ENCODE measurements at regions not wholly inside any gene's neighbourhood (a gene's known extent, or its start where the extent isn't known, plus 50 kb on each side); places are given as distances from the start of the nearest gene placed in this dataset.
"Not testable (repeated sequence)": the region's sequence is repeated elsewhere in the genome, so short reads cannot be mapped to it uniquely, and the experiment has no call there.

DNA sequence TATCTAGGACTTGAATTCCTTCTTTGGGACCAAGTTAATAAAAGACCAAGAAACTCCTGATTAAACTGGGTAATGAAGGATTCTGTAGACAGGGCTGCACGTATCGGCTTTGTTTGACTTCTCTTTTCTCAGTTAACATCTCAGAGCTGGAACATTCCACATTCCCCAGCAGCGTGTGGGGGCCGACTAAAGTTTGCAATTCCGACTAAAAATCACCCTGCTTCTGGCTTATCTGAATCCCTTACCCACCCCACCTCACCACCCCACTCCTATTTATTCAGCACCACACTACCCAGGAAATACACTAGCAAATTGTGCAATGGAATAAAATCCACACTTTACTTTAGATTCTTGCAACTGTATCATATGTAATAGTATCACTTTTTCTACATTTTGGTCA, 87.1 kb downstream of the EOMES start:
- in situ Hi-C loops (cut with HindIII; ENCODE audit: low pct_unique_long_range_greater_than_20kb, low sequenced_read_pairs); DNase-seq (ENCODE audit: low read depth): not testable (repeated sequence)

DNA sequence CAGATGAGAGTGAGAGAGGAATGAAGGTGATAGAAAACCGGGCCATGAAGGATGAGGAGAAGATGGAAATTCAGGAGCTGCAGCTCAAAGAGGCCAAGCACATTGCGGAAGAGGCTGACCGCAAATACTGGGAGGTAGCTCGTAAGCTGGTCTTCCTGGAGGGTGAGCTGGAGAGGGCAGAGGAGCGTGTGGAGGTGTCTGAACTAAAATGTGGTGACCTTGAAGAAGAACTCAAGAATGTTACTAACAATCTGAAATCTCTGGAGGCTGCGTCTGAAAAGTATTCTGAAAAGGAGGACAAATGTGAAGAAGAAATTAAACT, 88.9 kb downstream of the EOMES start:
- in situ Hi-C loops (cut with HindIII; ENCODE audit: low pct_unique_long_range_greater_than_20kb, low sequenced_read_pairs): no loop called here
- DNase-seq (ENCODE audit: low read depth): no peak

DNA sequence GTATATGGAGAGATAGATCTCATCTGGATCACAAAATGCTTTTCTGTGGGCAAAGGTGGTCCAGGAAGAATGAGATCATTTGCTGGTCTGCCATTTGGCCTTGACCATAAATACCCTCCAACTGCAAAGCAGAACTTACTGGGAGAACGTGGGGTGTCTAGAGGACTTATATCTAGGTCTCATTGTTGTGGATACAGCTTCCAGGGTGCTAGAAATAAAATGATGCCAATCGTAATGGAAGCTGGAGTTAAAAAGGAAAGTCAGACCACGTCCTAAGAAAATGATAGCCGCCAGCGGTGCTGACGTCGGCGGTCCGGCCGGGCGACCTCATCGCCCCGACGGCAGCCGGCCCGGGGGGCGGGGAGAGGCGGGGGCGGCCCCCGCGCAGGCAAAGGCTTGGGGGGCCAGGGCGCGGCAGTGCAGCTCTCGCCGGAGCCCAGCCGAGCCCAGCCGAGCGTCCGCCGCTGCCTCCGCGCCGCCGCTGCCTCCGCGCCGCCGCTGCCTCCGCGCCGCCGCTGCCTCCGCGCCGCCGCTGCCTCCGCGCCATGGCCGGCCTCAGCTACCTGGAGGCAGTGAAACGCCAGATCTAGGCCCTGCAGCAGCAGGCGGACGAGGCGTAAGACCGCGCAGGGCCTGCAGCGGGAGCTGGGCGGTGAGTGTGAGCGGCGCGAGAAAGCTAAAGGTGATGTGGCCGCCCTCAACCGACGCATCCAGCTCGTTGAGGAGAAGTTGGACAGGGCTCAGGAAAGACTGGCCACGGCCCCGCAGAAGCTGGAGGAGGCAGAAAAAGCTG, 89.5 kb downstream of the EOMES start:
- DNase-seq (ENCODE audit: low read depth): no peak

DNA sequence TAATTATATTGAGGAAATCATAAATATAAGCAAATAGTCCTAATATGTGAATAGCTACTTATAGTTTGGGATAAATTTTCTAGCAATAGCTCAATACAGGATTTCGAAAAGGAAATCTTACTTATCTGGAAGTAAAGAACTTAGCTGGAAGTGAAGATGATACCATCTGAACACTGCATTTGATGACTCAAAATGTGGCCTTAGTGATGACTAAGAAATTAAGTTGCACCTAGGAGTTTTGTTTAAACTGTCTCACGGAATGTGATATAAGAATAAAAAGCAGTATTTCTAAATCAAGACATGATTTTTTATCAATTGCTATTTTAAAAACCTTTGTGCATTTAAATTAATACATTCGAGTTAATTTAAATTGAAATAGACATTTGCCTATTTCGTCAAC, 91.2 kb downstream of the EOMES start:
- in situ Hi-C loops (cut with HindIII; ENCODE audit: low pct_unique_long_range_greater_than_20kb, low sequenced_read_pairs): no loop called here
- no peak for DNase-seq (ENCODE audit: low read depth)

More for the DNA sequence above, 89.5 kb downstream of the EOMES start:
- in situ Hi-C loops (cut with HindIII; ENCODE audit: low pct_unique_long_range_greater_than_20kb, low sequenced_read_pairs): no loop called here

DNA sequence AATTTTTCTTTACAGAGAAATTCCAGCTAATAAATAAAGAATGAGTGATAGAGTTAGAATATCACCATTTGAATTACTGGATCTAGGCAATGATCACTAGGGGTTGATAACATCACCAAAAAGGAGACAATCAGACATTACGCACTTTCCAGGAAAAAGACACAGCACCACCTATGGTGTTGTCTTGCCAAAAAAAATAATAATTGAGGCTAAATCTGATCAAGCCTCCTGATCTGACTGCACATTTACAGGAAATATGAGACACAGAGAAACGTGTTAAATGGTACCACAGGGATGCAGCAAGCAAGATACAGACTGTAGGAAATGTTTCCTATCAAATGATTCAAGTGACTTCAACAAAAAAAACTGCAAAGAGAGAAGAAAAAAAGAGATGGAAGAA, 92.8 kb downstream of the EOMES start:
- no peak for DNase-seq (ENCODE audit: low read depth)
- in situ Hi-C loops (cut with HindIII; ENCODE audit: low pct_unique_long_range_greater_than_20kb, low sequenced_read_pairs): no loop called here

DNA sequence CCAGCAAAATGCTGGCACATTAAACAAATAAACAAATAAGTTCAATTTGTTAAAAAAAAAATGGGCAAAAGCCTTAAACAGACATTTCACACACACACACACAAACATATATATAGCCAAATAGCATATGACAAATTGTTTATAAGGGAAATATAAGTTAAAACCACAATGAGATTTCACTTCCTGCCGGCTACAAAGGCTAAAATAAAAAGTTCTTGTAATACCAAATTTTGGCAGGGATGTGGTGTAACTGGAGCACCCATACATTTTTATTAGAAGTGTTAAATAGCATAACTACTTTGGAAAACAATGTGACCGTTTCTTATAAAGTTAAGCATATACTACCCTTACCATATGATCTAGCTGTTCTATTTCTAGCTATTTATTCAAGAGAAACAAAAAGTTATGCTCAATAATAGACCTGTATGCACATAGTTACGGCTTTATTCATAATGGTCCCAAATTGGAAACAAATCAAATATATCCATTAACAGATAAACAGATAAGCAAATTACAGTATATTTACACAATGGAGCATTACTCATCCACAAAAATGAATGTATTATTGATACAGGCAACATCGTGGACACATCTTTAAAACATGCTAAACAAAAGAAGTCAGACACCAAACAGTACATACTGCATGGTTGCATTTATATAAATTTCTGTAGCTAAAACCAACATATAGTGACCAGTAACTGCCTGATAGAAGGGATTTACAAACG, 93.9 kb downstream of the EOMES start:
- in situ Hi-C loops (cut with HindIII; ENCODE audit: low pct_unique_long_range_greater_than_20kb, low sequenced_read_pairs): no loop called here
- DNase-seq (ENCODE audit: low read depth): no peak

DNA sequence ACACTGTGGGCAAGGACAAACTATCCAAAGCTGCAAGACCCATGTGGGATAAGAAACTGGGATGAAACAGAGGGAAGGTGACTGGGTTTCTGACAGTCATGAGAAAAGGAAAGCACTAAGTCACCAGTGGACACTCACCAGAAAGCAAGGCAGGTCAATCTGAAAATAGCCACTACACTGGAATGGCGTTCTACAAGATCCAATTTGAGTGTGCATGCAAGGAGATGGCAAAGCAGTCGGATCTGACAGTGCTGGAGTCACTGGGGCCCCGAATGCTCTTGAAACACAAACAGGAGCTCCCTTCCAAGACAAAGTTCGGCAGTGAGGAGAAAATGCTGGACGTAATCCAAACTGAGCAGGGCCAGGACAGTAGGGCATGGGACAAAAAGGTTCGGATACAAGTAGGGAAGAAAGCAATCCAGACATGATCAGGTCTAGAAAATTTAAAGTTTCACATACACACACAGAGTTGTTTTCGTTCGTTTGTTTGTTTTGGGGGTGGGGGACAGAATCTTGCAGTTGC, 95.5 kb downstream of the EOMES start:
- in situ Hi-C loops (cut with HindIII; ENCODE audit: low pct_unique_long_range_greater_than_20kb, low sequenced_read_pairs): no loop called here
- DNase-seq (ENCODE audit: low read depth): no peak

DNA sequence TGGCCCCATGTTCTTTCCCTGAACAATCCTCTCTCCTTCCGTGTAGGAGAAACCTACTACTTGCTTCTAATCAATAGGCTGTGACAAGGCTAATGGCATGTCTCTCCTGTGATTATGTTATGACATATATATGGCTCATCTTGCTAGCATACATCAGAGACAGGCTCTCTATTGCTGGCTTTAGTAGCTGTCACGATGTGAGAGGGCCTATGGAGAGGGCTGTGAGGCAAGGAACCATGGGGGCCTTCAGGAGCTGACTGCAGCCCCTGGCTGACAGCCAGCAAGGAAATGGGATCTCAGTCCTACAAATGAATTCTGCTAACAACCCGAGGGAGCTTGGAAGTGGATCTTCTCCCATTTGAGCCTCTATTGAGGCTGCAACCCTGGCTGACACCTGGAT, 96.3 kb downstream of the EOMES start:
- in situ Hi-C loops (cut with HindIII; ENCODE audit: low pct_unique_long_range_greater_than_20kb, low sequenced_read_pairs): no loop called here
- no peak for DNase-seq (ENCODE audit: low read depth)

DNA sequence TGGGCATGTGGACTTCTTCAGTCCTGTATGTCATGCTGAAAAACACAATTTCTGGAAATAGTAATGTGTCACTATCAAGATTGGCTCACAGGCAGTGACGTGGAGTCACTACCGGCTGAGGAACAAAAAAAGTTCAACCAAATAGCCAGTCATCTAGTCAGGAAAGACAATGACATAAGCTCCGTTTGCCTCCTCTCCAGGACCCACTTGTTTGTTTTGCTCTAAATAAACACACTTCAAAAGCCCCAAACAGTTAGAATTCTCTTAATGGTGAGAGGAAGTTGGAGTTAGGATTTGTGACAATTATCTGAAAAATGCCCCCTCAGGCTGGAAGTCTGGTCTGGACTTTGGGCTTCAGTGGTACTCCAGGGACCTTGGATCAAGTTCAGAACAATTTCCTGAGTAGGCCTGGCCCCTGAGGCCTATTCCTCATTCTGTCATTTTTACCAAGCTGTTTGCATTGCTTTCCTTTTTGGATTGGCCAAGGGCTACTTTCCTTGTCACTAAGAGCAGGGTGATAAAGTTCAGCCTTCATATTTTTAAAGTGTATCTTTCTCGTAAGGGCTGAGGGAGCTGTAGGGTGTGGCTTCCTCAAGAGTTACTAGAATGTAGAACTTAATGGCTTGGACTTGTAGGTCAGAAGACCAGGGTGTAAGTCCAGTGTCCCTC, 98.9 kb downstream of the EOMES start:
- in situ Hi-C loops (cut with HindIII; ENCODE audit: low pct_unique_long_range_greater_than_20kb, low sequenced_read_pairs): no loop called here
- DNase-seq (ENCODE audit: low read depth): no peak

DNA sequence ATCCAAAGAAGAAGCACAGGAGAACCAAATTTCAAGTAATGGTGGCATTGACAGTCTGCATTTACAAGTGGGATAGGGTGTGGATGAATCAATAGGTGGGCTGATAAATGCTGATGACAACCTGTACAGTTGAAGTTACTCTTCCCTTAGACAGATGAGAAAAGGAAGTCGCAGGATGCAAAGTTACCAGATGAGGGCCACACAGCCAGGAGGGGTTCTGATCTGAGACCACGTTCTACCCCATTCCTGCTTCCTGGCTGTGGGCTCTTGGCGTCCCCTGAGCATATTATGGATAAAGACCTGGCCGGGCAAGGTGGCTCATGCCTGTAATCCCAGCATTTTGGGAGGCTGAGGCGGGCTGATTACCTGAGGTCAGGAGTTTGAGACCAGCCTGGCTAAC, 104.6 kb downstream of the EOMES start:
- DNase-seq (ENCODE audit: low read depth): no peak
- in situ Hi-C loops (cut with HindIII; ENCODE audit: low pct_unique_long_range_greater_than_20kb, low sequenced_read_pairs): no loop called here

DNA sequence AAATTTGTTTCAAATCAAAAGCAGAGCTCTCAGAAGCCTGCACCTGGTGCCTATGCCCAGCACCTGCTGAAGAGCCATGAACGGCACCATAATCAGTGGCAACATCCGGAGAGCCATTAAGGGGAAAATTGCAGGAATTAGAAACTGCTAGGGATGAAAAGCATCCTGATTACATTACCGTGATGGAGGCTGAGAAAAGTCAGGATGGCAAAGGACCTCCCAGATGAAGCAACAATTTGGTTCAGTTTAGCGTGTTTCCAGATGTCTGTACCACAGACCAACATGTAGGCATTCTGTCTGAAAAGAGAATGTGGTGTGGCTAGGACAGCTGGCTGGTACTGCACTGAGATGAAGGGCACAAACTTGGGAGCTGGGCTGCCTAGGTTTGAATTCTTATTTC, 106.1 kb downstream of the EOMES start:
- no peak for DNase-seq (ENCODE audit: low read depth)

DNA sequence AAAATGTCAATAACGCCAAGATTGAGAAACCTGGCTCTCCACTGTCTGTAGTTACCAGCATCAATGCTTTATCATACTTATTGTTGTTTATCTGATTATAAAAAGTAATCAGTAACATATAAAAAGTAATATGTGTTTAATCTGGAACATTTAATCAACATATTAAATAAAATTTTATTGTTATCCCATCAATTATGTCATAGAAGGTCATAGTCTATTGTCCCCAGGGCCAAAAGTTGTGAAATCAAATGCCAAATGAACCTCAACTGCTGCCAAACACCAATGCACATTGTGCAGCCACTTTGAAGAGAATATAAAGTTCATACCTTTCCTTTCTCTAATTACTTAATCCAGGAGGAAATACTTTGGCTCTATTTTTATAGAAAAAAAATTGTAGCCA, 106.6 kb downstream of the EOMES start:
- no peak for DNase-seq (ENCODE audit: low read depth)
- in situ Hi-C loops (cut with HindIII; ENCODE audit: low pct_unique_long_range_greater_than_20kb, low sequenced_read_pairs): no loop called here

More for the DNA sequence above, 106.1 kb downstream of the EOMES start:
- in situ Hi-C loops (cut with HindIII; ENCODE audit: low pct_unique_long_range_greater_than_20kb, low sequenced_read_pairs): no loop called here

DNA sequence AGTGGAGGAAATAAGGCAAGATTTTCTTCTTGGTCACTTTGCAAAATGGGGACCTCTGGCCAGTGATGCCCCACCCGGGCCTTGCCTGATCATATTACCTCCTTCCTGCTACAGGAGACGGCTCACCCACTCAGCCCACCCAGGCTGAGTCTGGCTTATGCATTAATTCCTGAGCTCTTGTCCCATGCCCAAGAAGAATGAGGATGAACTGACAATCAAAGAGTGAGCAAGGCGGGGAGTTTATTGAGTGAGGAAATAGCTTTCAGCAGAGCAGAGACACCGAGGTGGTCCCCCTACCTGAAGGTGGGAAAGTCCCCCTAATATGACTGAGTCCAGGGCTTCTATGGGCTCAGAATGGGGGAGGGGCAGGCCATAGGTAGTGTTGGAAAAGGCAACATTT, 107.5 kb downstream of the EOMES start:
- DNase-seq (ENCODE audit: low read depth): no peak
- in situ Hi-C loops (cut with HindIII; ENCODE audit: low pct_unique_long_range_greater_than_20kb, low sequenced_read_pairs): no loop called here

DNA sequence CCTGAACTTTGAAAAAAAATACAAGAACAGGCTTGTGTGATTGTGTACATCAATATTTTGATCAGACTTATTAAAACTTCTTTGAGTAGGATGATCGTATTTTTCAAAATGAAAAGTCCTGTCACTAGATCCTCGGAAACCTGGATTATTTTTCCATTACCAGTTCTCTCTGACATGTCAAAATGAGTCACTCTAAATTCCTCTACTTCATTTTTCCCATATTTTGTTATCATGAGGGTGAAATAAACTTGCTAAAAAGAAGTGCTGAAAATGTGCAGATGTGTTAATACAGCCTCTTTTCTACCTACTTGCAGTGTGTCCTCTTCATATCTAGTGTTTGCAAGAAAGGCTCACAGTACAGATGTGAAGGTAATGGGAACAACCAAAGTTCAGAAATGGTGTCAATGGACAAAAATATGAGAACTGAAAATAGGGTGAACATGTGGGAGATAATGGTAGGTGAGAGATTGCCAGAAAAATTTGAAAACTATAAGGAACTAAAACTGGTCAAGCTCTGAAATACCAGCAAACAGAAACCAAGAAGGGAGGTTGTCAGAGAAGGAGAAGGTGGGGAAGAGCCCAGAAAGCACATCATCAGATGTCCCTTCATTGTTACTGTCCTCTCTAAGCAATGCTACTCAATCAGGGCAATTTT, 108.2 kb downstream of the EOMES start:
- in situ Hi-C loops (cut with HindIII; ENCODE audit: low pct_unique_long_range_greater_than_20kb, low sequenced_read_pairs): no loop called here

DNA sequence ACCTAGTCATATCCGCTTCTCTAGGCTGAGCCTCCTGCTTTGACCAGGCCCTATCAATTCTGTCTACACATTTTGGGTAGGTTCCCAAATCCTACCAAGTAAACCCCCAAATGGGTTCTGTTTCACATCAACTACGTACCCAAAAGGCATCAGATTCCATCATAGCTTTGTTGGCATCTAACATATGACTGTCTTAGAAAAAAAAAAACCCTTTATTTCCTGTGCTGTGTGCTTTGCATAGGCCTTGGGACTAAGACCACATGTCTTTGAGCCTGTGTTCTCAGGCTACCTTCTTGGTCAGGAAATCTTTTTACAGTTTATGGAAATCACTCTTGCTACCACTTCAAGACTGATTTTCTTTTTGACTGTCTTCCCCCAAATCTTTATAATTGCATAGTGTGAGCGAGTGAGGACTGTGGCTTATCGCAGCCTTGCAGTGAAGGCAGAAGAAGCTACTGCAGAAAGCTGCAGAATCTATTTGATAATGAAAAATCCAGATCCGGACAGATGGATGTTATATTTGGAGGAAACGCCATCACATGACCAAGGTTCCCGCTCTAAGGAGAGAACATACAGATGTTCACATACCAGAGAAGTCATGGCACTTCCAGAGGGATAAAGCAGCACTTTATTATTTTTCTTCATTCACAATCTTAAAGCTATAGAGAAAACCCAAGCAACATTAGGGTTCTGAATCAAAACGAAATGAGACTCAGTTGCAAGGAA, 111.2 kb downstream of the EOMES start:
- in situ Hi-C loops (cut with HindIII; ENCODE audit: low pct_unique_long_range_greater_than_20kb, low sequenced_read_pairs): no loop called here
- DNase-seq (ENCODE audit: low read depth): no peak

More for the DNA sequence above, 108.2 kb downstream of the EOMES start:
- DNase-seq (ENCODE audit: low read depth): no peak

DNA sequence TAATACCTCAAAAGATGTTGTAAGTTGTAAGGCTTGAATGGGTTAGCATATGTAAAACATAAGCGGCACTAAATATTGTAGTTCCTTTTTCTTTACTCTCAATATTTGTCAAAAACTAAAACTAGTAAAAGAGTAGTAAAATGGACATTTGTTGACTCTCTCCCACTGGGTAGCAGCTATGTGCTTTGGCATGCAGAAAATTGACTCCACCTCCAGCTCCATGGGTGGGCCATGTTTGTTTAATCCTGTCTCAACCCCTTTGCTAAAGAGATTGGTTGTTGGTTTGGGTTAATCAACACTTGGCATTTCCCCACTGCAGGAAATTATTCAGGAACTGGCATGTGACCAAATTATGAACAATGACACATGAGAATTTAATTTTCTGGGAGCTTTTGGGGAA, 114.8 kb downstream of the EOMES start:
- DNase-seq (ENCODE audit: low read depth): no peak
- in situ Hi-C loops (cut with HindIII; ENCODE audit: low pct_unique_long_range_greater_than_20kb, low sequenced_read_pairs): no loop called here

DNA sequence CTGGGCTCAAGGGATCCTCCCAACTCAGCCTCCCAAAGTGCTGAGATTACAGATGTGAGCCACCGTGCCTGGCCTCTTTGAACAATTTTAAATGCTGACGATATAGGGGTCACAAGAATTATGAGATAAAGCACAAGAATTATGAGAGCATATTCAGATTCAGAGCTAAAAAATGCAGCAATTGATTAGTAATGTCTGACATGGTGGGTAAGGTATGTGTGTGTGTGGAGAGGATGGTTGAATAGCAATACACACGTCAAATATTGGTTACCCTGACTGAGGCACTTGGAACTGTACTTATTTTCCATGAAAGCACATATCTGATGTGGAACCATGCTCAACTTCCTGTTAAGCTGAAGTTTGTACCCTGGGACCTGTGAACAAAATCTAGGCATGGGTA, 115.6 kb downstream of the EOMES start:
- DNase-seq (ENCODE audit: low read depth): no peak
- in situ Hi-C loops (cut with HindIII; ENCODE audit: low pct_unique_long_range_greater_than_20kb, low sequenced_read_pairs): no loop called here

DNA sequence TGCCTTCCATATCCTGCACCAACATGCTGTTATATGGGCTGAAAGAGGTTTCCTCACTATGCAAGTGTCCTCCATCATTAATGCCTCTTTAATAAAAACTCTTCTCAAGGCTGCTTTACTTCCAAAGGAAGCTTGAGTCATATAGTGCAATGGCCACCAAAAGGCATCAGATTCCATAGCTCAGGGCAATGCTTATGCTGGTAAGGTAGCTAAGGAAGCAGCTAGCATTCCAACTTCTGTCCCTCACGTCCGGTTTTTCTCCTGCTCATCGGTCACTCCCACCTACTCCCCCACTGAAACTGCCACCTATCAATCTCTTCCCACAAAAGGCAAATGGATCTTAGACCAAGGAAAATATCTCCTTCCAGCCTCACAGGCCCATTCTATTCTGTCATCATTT, 117.1 kb upstream of the SLC4A7 start:
- in situ Hi-C loops (cut with HindIII; ENCODE audit: low pct_unique_long_range_greater_than_20kb, low sequenced_read_pairs); DNase-seq (ENCODE audit: low read depth): not testable (repeated sequence)
